ENCODE measurements at regions not wholly inside any gene's neighbourhood (a gene's known extent, or its start where the extent isn't known, plus 50 kb on each side); places are given as distances from the start of the nearest gene placed in this dataset.

GRCh38 chr1:115213130-115213529, 123.8 kb upstream of the TSPAN2 start:
- H3K4me3 ChIP-seq = no peak overlapping the region
- H3K27me3 ChIP-seq = no peaks in the 10 kb centered on the region
- H3K4me1 ChIP-seq = no peaks in the 10 kb centered on the region
- no peak overlapping the region for H3K9ac ChIP-seq
- H3F3A ChIP-seq (ENCODE audit: low read depth) = no peaks in the 10 kb centered on the region
- H2AFZ ChIP-seq (replicated peaks) = no peak overlapping the region
- H3K27me3 Mint-ChIP-seq (ENCODE audit: insufficient read depth, low read depth) = peaks cover 5% of the 10 kb centered on the region
- no peaks in the 10 kb centered on the region for H3K36me3 Mint-ChIP-seq
- H3K9me3 ChIP-seq (ENCODE audit: low read depth) = no peaks in the 10 kb centered on the region
- H3K79me2 ChIP-seq (ENCODE audit: low read depth) = no peaks in the 10 kb centered on the region
- no peaks in the 10 kb centered on the region for H4K20me1 ChIP-seq (ENCODE audit: low read depth)
- H3K36me3 ChIP-seq = no peaks in the 10 kb centered on the region
- H3K4me3 Mint-ChIP-seq = no peak overlapping the region
- no peak overlapping the region for H3K27ac ChIP-seq
- H3K4me1 Mint-ChIP-seq = no peaks in the 10 kb centered on the region
- TF ChIP-seq EZH2 (IDR thresholded peaks at IDR 0.05) (no peak), EZH2phosphoT487 (IDR thresholded peaks at IDR 0.05) (no peak), CTCF (IDR thresholded peaks at IDR 0.05) (no peak)
- no peak for DNase-seq (ENCODE audit: low spot score)
- no peak overlapping the region for H3K27ac Mint-ChIP-seq
- no peak overlapping the region for H3K4me2 ChIP-seq
- H3K9me3 Mint-ChIP-seq = no peaks in the 10 kb centered on the region

GRCh38 chr1:115211071-115211745, 121.9 kb upstream of the TSPAN2 start:
- H3K27ac ChIP-seq = no peak overlapping the region
- DNase-seq (ENCODE audit: low spot score) = no peak
- H3K4me3 ChIP-seq = no peak overlapping the region
- no peaks in the 10 kb centered on the region for H3K79me2 ChIP-seq (ENCODE audit: low read depth)
- no peak overlapping the region for H3K9ac ChIP-seq
- no peaks in the 10 kb centered on the region for H3K36me3 ChIP-seq
- TF ChIP-seq EZH2phosphoT487 (IDR thresholded peaks at IDR 0.05) (no peak), EZH2 (IDR thresholded peaks at IDR 0.05) (no peak), CTCF (IDR thresholded peaks at IDR 0.05) (no peak)
- Mint-ChIP-seq H3K9me3 (no peaks in the 10 kb centered on the region), H3K4me1 (no peaks in the 10 kb centered on the region), H3K27me3 (ENCODE audit: insufficient read depth, low read depth) (peaks cover 2% of the 10 kb centered on the region), H3K4me3 (no peak overlapping the region), H3K36me3 (no peaks in the 10 kb centered on the region), H3K27ac (no peak overlapping the region)
- H3K4me1 ChIP-seq = no peaks in the 10 kb centered on the region
- H3K9me3 ChIP-seq (ENCODE audit: low read depth) = no peaks in the 10 kb centered on the region
- no peaks in the 10 kb centered on the region for H3F3A ChIP-seq (ENCODE audit: low read depth)
- H2AFZ ChIP-seq (replicated peaks) = no peak overlapping the region
- H4K20me1 ChIP-seq (ENCODE audit: low read depth) = no peaks in the 10 kb centered on the region
- no peaks in the 10 kb centered on the region for H3K27me3 ChIP-seq
- no peak overlapping the region for H3K4me2 ChIP-seq

- no peaks in the 10 kb centered on the region for H3K27me3 ChIP-seq
- H3K4me3 ChIP-seq = no peak overlapping the region
- no peak overlapping the region for H3K4me2 ChIP-seq
- TF ChIP-seq EZH2phosphoT487 (IDR thresholded peaks at IDR 0.05) = no peak
- no peak for TF ChIP-seq CTCF (IDR thresholded peaks at IDR 0.05)
- no peaks in the 10 kb centered on the region for H4K20me1 ChIP-seq (ENCODE audit: low read depth)
- Mint-ChIP-seq H3K36me3 (no peaks in the 10 kb centered on the region), H3K9me3 (no peaks in the 10 kb centered on the region), H3K27me3 (ENCODE audit: insufficient read depth, low read depth) (peaks cover 2% of the 10 kb centered on the region), H3K4me3 (no peak overlapping the region), H3K4me1 (no peaks in the 10 kb centered on the region), H3K27ac (no peak overlapping the region)
- H3K79me2 ChIP-seq (ENCODE audit: low read depth) = no peaks in the 10 kb centered on the region
- H3K9me3 ChIP-seq (ENCODE audit: low read depth) = no peaks in the 10 kb centered on the region
- H2AFZ ChIP-seq (replicated peaks) = no peak overlapping the region
- H3K27ac ChIP-seq = no peak overlapping the region
- no peaks in the 10 kb centered on the region for H3F3A ChIP-seq (ENCODE audit: low read depth)
- H3K36me3 ChIP-seq = no peaks in the 10 kb centered on the region
- DNase-seq (ENCODE audit: low spot score) = no peak
- no peak overlapping the region for H3K9ac ChIP-seq
- no peaks in the 10 kb centered on the region for H3K4me1 ChIP-seq
Measured at GRCh38 chr1:115210302-115210711, 121.0 kb upstream of the TSPAN2 start.

Measured in neural progenitor cell (in vitro differentiated cells).